ENCODE measurements at regions not wholly inside any gene's neighbourhood (a gene's known extent, or its start where the extent isn't known, plus 50 kb on each side); places are given as distances from the start of the nearest gene placed in this dataset.

DNA sequence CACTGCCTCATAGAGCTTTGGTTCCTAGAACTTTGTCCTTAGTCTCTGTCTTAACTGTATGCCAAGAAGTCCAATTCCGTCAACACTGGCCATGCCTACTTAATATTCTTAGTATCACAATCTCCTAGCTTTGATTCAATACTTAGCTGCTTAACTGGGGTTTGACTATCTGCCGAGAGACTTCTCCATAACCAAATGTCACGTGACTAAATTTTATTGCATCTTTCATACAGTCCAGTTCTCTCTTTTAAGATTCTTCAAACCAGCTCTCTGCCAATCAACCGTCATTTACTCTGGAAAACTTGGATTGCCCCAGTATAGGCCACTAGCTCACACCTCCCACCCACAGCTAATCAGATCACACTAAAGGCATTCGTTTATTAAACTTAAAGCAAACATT, 122.8 kb downstream of the ATXN7L3B start:
- POLR2A ChIA-PET: no interaction called here

More for the DNA sequence above, 122.8 kb downstream of the ATXN7L3B start:
- ATAC-seq (no peak), FAIRE-seq (no peak), DNase-seq (ENCODE audit: low spot score) (no peak)
- in situ Hi-C loops (cut with HindIII; ENCODE audit: extremely low pct_ligation_motif_present, low pct_unique_long_range_greater_than_20kb) (no loop called here), intact Hi-C loops (cut with micrococcal nuclease; ENCODE audit: unreplicated experiment) (no loop called here)
- Histone ChIP-seq H3K9ac (ENCODE audit: insufficient read depth, low read depth, low read length) (no peak overlapping the region), H3K4me1 (ENCODE audit: insufficient read depth, low read length) (no peaks in the 10 kb centered on the region), H3K4me3 (replicated peaks in 1 of 3; ENCODE audit: insufficient read depth in 1 of 3, low read depth in 2 of 3, low read length in 3 of 3) (no peak overlapping the region), H3K36me3 (replicated peaks in 1 of 2; ENCODE audit: control insufficient read depth in 1 of 2, insufficient read depth in 2 of 2, low read length in 2 of 2) (no peaks in the 10 kb centered on the region), H3K9me3 (ENCODE audit: low read length) (no peaks in the 10 kb centered on the region), H3K27me3 (ENCODE audit: control insufficient read depth in 1 of 2, insufficient read depth in 2 of 2, low read length in 2 of 2) (no peaks in the 10 kb centered on the region), H2AFZ (ENCODE audit: low read length) (no peak overlapping the region), H3K27ac (ENCODE audit: extremely low read length, insufficient read depth, low read length) (no peak overlapping the region), H4K20me1 (ENCODE audit: insufficient read depth, low read length) (no peaks in the 10 kb centered on the region), H3K4me2 (ENCODE audit: low read depth, low read length) (no peak overlapping the region), H3K79me2 (ENCODE audit: insufficient read depth, low read length) (no peaks in the 10 kb centered on the region)
- TF ChIP-seq RAD51 (IDR thresholded peaks at IDR 0.05; ENCODE audit: borderline replicate concordance): peak; percentile 85
- TF ChIP-seq, protein P1, sequence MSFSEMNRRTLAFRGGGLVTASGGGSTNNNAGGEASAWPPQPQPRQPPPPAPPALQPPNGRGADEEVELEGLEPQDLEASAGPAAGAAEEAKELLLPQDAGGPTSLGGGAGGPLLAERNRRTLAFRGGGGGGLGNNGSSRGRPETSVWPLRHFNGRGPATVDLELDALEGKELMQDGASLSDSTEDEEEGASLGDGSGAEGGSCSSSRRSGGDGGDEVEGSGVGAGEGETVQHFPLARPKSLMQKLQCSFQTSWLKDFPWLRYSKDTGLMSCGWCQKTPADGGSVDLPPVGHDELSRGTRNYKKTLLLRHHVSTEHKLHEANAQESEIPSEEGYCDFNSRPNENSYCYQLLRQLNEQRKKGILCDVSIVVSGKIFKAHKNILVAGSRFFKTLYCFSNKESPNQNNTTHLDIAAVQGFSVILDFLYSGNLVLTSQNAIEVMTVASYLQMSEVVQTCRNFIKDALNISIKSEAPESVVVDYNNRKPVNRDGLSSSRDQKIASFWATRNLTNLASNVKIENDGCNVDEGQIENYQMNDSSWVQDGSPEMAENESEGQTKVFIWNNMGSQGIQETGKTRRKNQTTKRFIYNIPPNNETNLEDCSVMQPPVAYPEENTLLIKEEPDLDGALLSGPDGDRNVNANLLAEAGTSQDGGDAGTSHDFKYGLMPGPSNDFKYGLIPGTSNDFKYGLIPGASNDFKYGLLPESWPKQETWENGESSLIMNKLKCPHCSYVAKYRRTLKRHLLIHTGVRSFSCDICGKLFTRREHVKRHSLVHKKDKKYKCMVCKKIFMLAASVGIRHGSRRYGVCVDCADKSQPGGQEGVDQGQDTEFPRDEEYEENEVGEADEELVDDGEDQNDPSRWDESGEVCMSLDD (CRISPR knock-in tag; IDR thresholded peaks at IDR 0.05; ENCODE audit: borderline replicate concordance): no peak
- no peak for TF ChIP-seq ARID3A (IDR thresholded peaks at IDR 0.05; ENCODE audit: low read depth, low read length)
- TF ChIP-seq ZNF232 (CRISPR knock-in tag; IDR thresholded peaks at IDR 0.05; ENCODE audit: borderline replicate concordance): no peak
- peak; percentile 58; the same call in 1 of the 2 replicates for TF ChIP-seq USF2 (IDR thresholded peaks at IDR 0.05; ENCODE audit: low read depth, low read length)
- TF ChIP-seq USF2 (CRISPR knock-in tag; IDR thresholded peaks at IDR 0.05; ENCODE audit: borderline replicate concordance): no peak
- 6% methylated on average over 5 of the region's 5 CpGs for WGBS (ENCODE audit: low lambda C conversion rate)
- no TSS peak for BruUV-seq (replicated peaks)
- CTCF ChIA-PET (ENCODE audit: low intra/inter-chr PET ratio, low total read pairs): no interaction called here

Data from HepG2 (cell line).